ENCODE measurements at regions not wholly inside any gene's neighbourhood (a gene's known extent, or its start where the extent isn't known, plus 50 kb on each side); places are given as distances from the start of the nearest gene placed in this dataset.

DNA sequence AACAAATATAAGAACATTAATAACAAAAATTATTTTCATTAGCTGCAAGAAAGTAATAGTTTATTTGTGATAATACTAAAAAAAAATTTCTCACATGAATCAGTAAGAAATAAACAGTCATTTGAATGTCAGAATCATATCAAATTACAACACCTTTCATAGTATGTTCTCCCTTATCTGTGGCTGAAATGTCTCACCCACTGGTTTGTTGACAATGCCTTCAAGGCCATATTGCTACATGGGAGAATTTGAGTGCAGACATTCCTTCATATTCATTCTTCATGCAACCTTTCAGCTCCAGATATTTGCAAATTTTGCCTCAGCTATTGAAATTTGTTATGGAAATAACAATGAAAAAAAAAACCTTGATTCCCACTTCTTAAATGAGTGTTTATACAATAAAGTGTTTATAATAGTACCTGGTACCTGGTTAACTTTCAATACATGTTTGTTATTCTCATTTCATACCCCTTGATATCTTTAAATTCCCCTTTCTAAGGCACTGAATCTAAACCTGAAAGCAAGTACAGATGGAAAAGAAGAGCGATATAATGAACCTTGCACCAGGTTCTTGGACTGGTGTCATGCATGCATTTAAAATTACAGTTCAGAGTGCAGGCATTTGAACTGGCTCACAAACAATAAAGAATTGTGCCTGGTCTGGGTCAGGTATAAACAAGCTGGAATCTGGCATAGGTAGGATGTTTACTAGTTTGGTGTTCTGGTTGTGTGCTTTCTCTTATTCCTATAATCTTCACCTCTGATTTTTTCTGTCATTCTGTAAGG is 242.2 kb upstream of the ADGRL2 start:
- H3K9ac ChIP-seq (ENCODE audit: low read depth in 1 of 2, low read length in 2 of 2) = no peak overlapping the region
- H3K4me3 ChIP-seq (ENCODE audit: low read depth in 1 of 3, low read length in 3 of 3) = no peak overlapping the region
- no peak for TF ChIP-seq RXRA (IDR thresholded peaks at IDR 0.05)
- peak; percentile 39 to 56 for TF ChIP-seq HNF4A (conservative IDR thresholded peaks at IDR 0.05)
- TF ChIP-seq JUND (IDR thresholded peaks at IDR 0.05) = no peak
- no peaks in the 10 kb centered on the region for H3K9me3 ChIP-seq (ENCODE audit: control insufficient read depth in 4 of 4, low read length in 3 of 4)
- 40% methylated on average over 1 of the region's 1 CpG for WGBS
- DNase-seq (ENCODE audit: low spot score) = no peak
- no peaks in the 10 kb centered on the region for H3K36me3 ChIP-seq (ENCODE audit: control insufficient read depth in 4 of 4, insufficient read depth in 3 of 4, low read depth in 1 of 4, low read length in 3 of 4)
- H3K4me1 ChIP-seq (ENCODE audit: control insufficient read depth in 4 of 4, insufficient read depth in 4 of 4, low read length in 3 of 4) = no peaks in the 10 kb centered on the region
- no peaks in the 10 kb centered on the region for H3K27me3 ChIP-seq (ENCODE audit: control insufficient read depth in 4 of 4, insufficient read depth in 4 of 4, low read length in 3 of 4)
- no peak overlapping the region for H3K27ac ChIP-seq (ENCODE audit: low read depth in 1 of 2, low read length in 2 of 2)

DNA sequence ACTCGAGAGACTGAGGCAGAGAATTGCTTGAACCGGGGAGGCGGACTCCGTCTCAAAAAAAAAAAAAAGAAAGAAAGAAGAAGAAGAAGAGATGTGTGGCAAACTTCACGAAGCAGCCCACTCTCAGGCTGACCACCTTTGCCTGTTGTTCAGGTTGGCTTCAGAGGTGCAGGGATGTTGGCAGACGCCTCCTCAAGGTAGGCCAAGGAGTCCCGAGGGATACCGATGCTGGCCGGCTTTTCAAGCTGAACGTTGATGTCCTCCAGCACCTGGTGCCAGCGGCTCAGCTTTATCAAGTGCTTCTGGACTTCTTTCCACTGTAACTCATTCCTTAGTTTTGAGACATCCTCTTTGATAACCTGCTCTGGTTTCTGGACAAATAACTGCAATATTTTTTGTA is 243.8 kb upstream of the ADGRL2 start:
- Histone ChIP-seq H3K4me1 (ENCODE audit: control insufficient read depth in 4 of 4, insufficient read depth in 4 of 4, low read length in 3 of 4) (no peaks in the 10 kb centered on the region), H3K36me3 (ENCODE audit: control insufficient read depth in 4 of 4, insufficient read depth in 3 of 4, low read depth in 1 of 4, low read length in 3 of 4) (no peaks in the 10 kb centered on the region), H3K27ac (ENCODE audit: low read depth in 1 of 2, low read length in 2 of 2) (no peak overlapping the region), H3K27me3 (ENCODE audit: control insufficient read depth in 4 of 4, insufficient read depth in 4 of 4, low read length in 3 of 4) (no peaks in the 10 kb centered on the region), H3K9me3 (ENCODE audit: control insufficient read depth in 4 of 4, low read length in 3 of 4) (no peaks in the 10 kb centered on the region), H3K9ac (ENCODE audit: low read depth in 1 of 2, low read length in 2 of 2) (no peak overlapping the region), H3K4me3 (ENCODE audit: low read depth in 1 of 3, low read length in 3 of 3) (no peak overlapping the region)
- no peak for DNase-seq (ENCODE audit: low spot score)
- TF ChIP-seq, protein P1, sequence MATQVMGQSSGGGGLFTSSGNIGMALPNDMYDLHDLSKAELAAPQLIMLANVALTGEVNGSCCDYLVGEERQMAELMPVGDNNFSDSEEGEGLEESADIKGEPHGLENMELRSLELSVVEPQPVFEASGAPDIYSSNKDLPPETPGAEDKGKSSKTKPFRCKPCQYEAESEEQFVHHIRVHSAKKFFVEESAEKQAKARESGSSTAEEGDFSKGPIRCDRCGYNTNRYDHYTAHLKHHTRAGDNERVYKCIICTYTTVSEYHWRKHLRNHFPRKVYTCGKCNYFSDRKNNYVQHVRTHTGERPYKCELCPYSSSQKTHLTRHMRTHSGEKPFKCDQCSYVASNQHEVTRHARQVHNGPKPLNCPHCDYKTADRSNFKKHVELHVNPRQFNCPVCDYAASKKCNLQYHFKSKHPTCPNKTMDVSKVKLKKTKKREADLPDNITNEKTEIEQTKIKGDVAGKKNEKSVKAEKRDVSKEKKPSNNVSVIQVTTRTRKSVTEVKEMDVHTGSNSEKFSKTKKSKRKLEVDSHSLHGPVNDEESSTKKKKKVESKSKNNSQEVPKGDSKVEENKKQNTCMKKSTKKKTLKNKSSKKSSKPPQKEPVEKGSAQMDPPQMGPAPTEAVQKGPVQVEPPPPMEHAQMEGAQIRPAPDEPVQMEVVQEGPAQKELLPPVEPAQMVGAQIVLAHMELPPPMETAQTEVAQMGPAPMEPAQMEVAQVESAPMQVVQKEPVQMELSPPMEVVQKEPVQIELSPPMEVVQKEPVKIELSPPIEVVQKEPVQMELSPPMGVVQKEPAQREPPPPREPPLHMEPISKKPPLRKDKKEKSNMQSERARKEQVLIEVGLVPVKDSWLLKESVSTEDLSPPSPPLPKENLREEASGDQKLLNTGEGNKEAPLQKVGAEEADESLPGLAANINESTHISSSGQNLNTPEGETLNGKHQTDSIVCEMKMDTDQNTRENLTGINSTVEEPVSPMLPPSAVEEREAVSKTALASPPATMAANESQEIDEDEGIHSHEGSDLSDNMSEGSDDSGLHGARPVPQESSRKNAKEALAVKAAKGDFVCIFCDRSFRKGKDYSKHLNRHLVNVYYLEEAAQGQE (IDR thresholded peaks at IDR 0.05) = no peak
- TF ChIP-seq SP1 (IDR thresholded peaks at IDR 0.05) (no peak), FOXA1 (IDR thresholded peaks at IDR 0.05) (no peak), GABPA (IDR thresholded peaks at IDR 0.05 in 1 of 2, conservative IDR thresholded peaks at IDR 0.05 in 1 of 2) (no peak), EGR1 (IDR thresholded peaks at IDR 0.05; ENCODE audit: low read depth in 2 of 2) (no peak), FOXA2 (IDR thresholded peaks at IDR 0.05) (no peak), HNF4G (IDR thresholded peaks at IDR 0.05) (no peak), RXRA (IDR thresholded peaks at IDR 0.05) (no peak), YY1 (IDR thresholded peaks at IDR 0.05) (no peak), NR2F2 (IDR thresholded peaks at IDR 0.05) (no peak)
- TF ChIP-seq, protein P2, sequence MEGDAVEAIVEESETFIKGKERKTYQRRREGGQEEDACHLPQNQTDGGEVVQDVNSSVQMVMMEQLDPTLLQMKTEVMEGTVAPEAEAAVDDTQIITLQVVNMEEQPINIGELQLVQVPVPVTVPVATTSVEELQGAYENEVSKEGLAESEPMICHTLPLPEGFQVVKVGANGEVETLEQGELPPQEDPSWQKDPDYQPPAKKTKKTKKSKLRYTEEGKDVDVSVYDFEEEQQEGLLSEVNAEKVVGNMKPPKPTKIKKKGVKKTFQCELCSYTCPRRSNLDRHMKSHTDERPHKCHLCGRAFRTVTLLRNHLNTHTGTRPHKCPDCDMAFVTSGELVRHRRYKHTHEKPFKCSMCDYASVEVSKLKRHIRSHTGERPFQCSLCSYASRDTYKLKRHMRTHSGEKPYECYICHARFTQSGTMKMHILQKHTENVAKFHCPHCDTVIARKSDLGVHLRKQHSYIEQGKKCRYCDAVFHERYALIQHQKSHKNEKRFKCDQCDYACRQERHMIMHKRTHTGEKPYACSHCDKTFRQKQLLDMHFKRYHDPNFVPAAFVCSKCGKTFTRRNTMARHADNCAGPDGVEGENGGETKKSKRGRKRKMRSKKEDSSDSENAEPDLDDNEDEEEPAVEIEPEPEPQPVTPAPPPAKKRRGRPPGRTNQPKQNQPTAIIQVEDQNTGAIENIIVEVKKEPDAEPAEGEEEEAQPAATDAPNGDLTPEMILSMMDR (IDR thresholded peaks at IDR 0.05; ENCODE audit: low read depth, low read length, missing input control) = no peak
- 95% methylated on average over 11 of the region's 11 CpGs for WGBS

DNA sequence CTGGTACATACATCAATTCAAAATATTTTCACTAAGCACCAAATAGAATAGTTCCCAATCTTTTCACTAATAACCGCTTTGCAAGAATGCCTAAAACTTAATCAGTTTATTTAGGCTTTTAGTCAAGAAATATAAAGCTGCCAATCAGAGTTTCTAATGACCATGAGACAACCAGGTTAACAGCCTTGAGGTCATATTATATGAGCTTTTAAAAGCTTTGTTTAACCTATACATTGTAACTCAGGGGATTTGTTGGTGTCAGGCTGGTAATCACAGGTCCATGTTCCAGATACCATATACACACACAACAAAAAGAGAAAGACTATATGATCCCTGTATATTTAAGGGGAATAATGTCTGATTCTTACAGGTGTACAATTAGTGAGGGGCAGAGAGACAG is 246.2 kb upstream of the ADGRL2 start:
- H3K27ac ChIP-seq (ENCODE audit: low read depth in 1 of 2, low read length in 2 of 2) = no peak overlapping the region
- H3K9me3 ChIP-seq (ENCODE audit: control insufficient read depth in 4 of 4, low read length in 3 of 4) = no peaks in the 10 kb centered on the region
- H3K9ac ChIP-seq (ENCODE audit: low read depth in 1 of 2, low read length in 2 of 2) = no peak overlapping the region
- no peaks in the 10 kb centered on the region for H3K4me1 ChIP-seq (ENCODE audit: control insufficient read depth in 4 of 4, insufficient read depth in 4 of 4, low read length in 3 of 4)
- no peak overlapping the region for H3K4me3 ChIP-seq (ENCODE audit: low read depth in 1 of 3, low read length in 3 of 3)
- 0% methylated on average over 1 of the region's 1 CpG for WGBS
- H3K27me3 ChIP-seq (ENCODE audit: control insufficient read depth in 4 of 4, insufficient read depth in 4 of 4, low read length in 3 of 4) = no peaks in the 10 kb centered on the region
- no peaks in the 10 kb centered on the region for H3K36me3 ChIP-seq (ENCODE audit: control insufficient read depth in 4 of 4, insufficient read depth in 3 of 4, low read depth in 1 of 4, low read length in 3 of 4)
- DNase-seq (ENCODE audit: low spot score) = no peak
- TF ChIP-seq GABPA (IDR thresholded peaks at IDR 0.05 in 1 of 2, conservative IDR thresholded peaks at IDR 0.05 in 1 of 2) = no peak
- no peak for TF ChIP-seq EGR1 (IDR thresholded peaks at IDR 0.05; ENCODE audit: low read depth in 2 of 2)
- TF ChIP-seq, protein P2 (IDR thresholded peaks at IDR 0.05; ENCODE audit: low read depth, low read length, missing input control) = no peak
- no peak for TF ChIP-seq SP1 (IDR thresholded peaks at IDR 0.05)
- TF ChIP-seq RXRA (IDR thresholded peaks at IDR 0.05) = no peak
- TF ChIP-seq, protein P3, sequence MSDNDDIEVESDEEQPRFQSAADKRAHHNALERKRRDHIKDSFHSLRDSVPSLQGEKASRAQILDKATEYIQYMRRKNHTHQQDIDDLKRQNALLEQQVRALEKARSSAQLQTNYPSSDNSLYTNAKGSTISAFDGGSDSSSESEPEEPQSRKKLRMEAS (IDR thresholded peaks at IDR 0.05) = no peak
- TF ChIP-seq FOXA2 (IDR thresholded peaks at IDR 0.05) = no peak
- no peak for TF ChIP-seq JUND (IDR thresholded peaks at IDR 0.05)
- TF ChIP-seq YY1 (IDR thresholded peaks at IDR 0.05) = no peak
- TF ChIP-seq, protein P4, sequence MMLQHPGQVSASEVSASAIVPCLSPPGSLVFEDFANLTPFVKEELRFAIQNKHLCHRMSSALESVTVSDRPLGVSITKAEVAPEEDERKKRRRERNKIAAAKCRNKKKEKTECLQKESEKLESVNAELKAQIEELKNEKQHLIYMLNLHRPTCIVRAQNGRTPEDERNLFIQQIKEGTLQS (IDR thresholded peaks at IDR 0.05) = no peak
- TF ChIP-seq FOXA1 (IDR thresholded peaks at IDR 0.05) = no peak
- TF ChIP-seq, protein P5, sequence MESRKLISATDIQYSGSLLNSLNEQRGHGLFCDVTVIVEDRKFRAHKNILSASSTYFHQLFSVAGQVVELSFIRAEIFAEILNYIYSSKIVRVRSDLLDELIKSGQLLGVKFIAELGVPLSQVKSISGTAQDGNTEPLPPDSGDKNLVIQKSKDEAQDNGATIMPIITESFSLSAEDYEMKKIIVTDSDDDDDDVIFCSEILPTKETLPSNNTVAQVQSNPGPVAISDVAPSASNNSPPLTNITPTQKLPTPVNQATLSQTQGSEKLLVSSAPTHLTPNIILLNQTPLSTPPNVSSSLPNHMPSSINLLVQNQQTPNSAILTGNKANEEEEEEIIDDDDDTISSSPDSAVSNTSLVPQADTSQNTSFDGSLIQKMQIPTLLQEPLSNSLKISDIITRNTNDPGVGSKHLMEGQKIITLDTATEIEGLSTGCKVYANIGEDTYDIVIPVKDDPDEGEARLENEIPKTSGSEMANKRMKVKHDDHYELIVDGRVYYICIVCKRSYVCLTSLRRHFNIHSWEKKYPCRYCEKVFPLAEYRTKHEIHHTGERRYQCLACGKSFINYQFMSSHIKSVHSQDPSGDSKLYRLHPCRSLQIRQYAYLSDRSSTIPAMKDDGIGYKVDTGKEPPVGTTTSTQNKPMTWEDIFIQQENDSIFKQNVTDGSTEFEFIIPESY (IDR thresholded peaks at IDR 0.05) = no peak
- TF ChIP-seq HNF4A (conservative IDR thresholded peaks at IDR 0.05) = no peak

All from liver (tissue), 8 donors.